ENCODE measurements at regions not wholly inside any gene's neighbourhood (a gene's known extent, or its start where the extent isn't known, plus 50 kb on each side); places are given as distances from the start of the nearest gene placed in this dataset.

DNA sequence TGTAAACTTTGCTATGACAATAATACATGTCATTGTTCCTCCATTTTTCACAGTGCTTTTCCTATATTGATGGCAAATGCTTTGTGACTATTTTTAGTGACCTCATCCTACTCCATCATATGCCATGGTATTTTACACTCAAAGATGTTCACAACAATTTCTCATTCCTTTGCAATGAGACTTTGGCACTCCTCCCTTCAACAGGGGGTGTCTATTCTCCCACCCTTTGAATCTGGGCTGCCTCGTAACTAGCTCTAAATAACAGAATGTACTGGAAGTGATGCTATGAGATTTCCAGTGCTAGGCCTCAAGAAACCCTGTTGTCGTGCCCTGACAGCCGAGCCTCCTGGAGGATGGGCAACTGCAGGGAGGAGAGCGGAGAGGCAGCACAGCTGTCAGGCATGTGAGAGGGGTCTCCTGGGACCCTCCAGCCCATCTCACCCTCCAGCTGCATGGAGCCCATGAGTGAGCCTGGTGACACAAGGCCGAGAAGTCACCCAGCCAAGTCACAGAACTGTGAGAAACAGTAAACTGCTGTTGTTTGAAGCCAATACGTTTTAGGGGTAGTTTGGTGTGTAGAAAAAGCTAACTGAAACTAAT, 103.1 kb upstream of the APCDD1 start:
- H3K4me3 ChIP-seq (ENCODE audit: insufficient read depth, low read depth, low read length), result no peak overlapping the region
- peak overlapping the region; percentile 62; the same call in 2 of the 3 replicates for H2BK15ac ChIP-seq (ENCODE audit: low read depth, low read length)
- H3K27ac ChIP-seq (ENCODE audit: insufficient read depth, low read length), result no peak overlapping the region
- no peaks in the 10 kb centered on the region for H3K27me3 ChIP-seq (ENCODE audit: control insufficient read depth, insufficient read depth, low read length)
- H2BK120ac ChIP-seq (ENCODE audit: low read depth, low read length), result peak overlapping the region; percentile 80
- peak overlapping the region; percentile 31 for H2AK9ac ChIP-seq (replicated peaks; ENCODE audit: low read depth, low read length, poor library complexity)
- peak overlapping the region; percentile 56 for H2BK5ac ChIP-seq (ENCODE audit: low read depth, low read length, poor library complexity, severe bottlenecking)
- H3K23ac ChIP-seq (ENCODE audit: low read depth, low read length), result no peak overlapping the region
- H3K4ac ChIP-seq (ENCODE audit: low read depth, low read length), result peak overlapping the region; percentile 79
- no peaks in the 10 kb centered on the region for H3K79me1 ChIP-seq (ENCODE audit: low read depth in 1 of 2, low read length in 2 of 2)
- H3K36me3 ChIP-seq (ENCODE audit: control insufficient read depth, insufficient read depth, low read length), result no peaks in the 10 kb centered on the region
- H4K8ac ChIP-seq (ENCODE audit: low read depth in 2 of 2, low read length in 2 of 2), result peak overlapping the region in 1 of 2 experiments; percentile 74; a peak in 2 of 4 replicates
- H3K14ac ChIP-seq (replicated peaks; ENCODE audit: low read depth, low read length), result peak overlapping the region; percentile 72
- POLR2A ChIA-PET (ENCODE audit: unreplicated experiment), result no interaction called here
- H4K91ac ChIP-seq (ENCODE audit: insufficient read depth, low read depth, low read length), result peak overlapping the region; percentile 78
- WGBS, 2 experiments (ENCODE audit: extremely low coverage in 2 of 2, insufficient read length in 1 of 2), result no CpG with 5 or more reads among the region's 6 CpGs
- peak; percentile 47 for DNase-seq
- H2AFZ ChIP-seq (replicated peaks; ENCODE audit: low read length, poor library complexity), result peak overlapping the region; percentile 81
- H3K18ac ChIP-seq (ENCODE audit: low read depth, low read length), result peak overlapping the region; percentile 71; the same call in 1 of the 2 replicates
- dilution Hi-C loops (cut with HindIII; ENCODE audit: low sequenced_read_pairs, unreplicated experiment) (no loop called here), in situ Hi-C loops (cut with MboI; ENCODE audit: low sequenced_read_pairs) (no loop called here), intact Hi-C loops (cut with micrococcal nuclease) (loop anchor here (10.0 kb wide), 1 partner anchor 377 kb away; no protein-coding TSS in a partner anchor)
- peak overlapping the region; percentile 45; the same call in 1 of the 2 replicates for H4K5ac ChIP-seq (ENCODE audit: low read depth, low read length)
- H3K9ac ChIP-seq (ENCODE audit: low read depth, low read length), result no peak overlapping the region
- no peak for ATAC-seq (ENCODE audit: low read depth)
- H3K4me2 ChIP-seq (ENCODE audit: low read depth, low read length), result no peak overlapping the region
- H2AK5ac ChIP-seq (ENCODE audit: low read depth, low read length), result peak overlapping the region; percentile 84
- peak overlapping the region; percentile 83 for H2BK20ac ChIP-seq (ENCODE audit: low read depth, low read length)
- no peaks in the 10 kb centered on the region for H3K9me3 ChIP-seq (ENCODE audit: control insufficient read depth, insufficient read depth, low read length)
- no TSS peak for BruUV-seq (replicated peaks)
- peaks cover 21% of the 10 kb centered on the region for H3K4me1 ChIP-seq (ENCODE audit: control insufficient read depth, insufficient read depth, low read length)
- CTCF ChIA-PET, result interaction anchor here (0.6 kb wide), 1 partner anchor 168 kb away, joined by 3 read pairs; no protein-coding TSS in a partner anchor
- TF ChIP-seq RFX5 (IDR thresholded peaks at IDR 0.05; ENCODE audit: low read depth, low read length) (no peak), FOS (IDR thresholded peaks at IDR 0.05; ENCODE audit: low read depth, low read length) (no peak), BHLHE40 (IDR thresholded peaks at IDR 0.05; ENCODE audit: low read depth, low read length) (no peak)
- TF ChIP-seq, protein P1, sequence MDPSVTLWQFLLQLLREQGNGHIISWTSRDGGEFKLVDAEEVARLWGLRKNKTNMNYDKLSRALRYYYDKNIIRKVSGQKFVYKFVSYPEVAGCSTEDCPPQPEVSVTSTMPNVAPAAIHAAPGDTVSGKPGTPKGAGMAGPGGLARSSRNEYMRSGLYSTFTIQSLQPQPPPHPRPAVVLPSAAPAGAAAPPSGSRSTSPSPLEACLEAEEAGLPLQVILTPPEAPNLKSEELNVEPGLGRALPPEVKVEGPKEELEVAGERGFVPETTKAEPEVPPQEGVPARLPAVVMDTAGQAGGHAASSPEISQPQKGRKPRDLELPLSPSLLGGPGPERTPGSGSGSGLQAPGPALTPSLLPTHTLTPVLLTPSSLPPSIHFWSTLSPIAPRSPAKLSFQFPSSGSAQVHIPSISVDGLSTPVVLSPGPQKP (IDR thresholded peaks at IDR 0.05; ENCODE audit: borderline replicate concordance, low read depth, low read length), result no peak
- TF ChIP-seq, protein P2, sequence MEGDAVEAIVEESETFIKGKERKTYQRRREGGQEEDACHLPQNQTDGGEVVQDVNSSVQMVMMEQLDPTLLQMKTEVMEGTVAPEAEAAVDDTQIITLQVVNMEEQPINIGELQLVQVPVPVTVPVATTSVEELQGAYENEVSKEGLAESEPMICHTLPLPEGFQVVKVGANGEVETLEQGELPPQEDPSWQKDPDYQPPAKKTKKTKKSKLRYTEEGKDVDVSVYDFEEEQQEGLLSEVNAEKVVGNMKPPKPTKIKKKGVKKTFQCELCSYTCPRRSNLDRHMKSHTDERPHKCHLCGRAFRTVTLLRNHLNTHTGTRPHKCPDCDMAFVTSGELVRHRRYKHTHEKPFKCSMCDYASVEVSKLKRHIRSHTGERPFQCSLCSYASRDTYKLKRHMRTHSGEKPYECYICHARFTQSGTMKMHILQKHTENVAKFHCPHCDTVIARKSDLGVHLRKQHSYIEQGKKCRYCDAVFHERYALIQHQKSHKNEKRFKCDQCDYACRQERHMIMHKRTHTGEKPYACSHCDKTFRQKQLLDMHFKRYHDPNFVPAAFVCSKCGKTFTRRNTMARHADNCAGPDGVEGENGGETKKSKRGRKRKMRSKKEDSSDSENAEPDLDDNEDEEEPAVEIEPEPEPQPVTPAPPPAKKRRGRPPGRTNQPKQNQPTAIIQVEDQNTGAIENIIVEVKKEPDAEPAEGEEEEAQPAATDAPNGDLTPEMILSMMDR (conservative IDR thresholded peaks at IDR 0.05; ENCODE audit: low read depth, low read length), result no peak
- no peak overlapping the region for H3K56ac ChIP-seq (ENCODE audit: extremely low read depth, insufficient read depth, low read length)
- H4K20me1 ChIP-seq (ENCODE audit: insufficient read depth, low read length), result no peaks in the 10 kb centered on the region
- H3K9me1 ChIP-seq (ENCODE audit: insufficient read depth, low read length), result peaks cover 23% of the 10 kb centered on the region

Data from IMR-90 (cell line).